Prostate gland (tissue), 2 donors: ENCODE measurements at regions not wholly inside any gene's neighbourhood (a gene's known extent, or its start where the extent isn't known, plus 50 kb on each side); places are given as distances from the start of the nearest gene placed in this dataset.

Experiments
- DNase-seq: peaks from one replicate; pipeline ENCODE4 v3.0.0-alpha.2; 2019; ENCODE audit warnings: low spot score
- H3K27ac ChIP-seq, 2 donors: fragments of 200-600 bp; sonication (generic); 2 replicates each; pipeline ENCODE4 v1.5.1; 2017 to 2019
- H3K27me3 ChIP-seq: fragments of 200-600 bp; sonication (generic); replicated peaks from 2 replicates; pipeline ENCODE4 v1.5.1; 2019; ENCODE audit not compliant: insufficient read depth
- H3K36me3 ChIP-seq, 2 donors: fragments of 200-600 bp; sonication (generic); 1 replicate in 1 of 2; 2 replicates in 1 of 2; pipeline versions ENCODE4 v1.5.1 to v1.8.1; 2017 to 2019
- H3K4me1 ChIP-seq: fragments of 200-600 bp; sonication (generic); replicated peaks from 2 replicates; pipeline ENCODE4 v1.5.1; 2019
- H3K4me3 ChIP-seq, 2 donors: fragments of 200-600 bp; sonication (generic); 2 replicates each; pipeline ENCODE4 v1.5.1; 2017 to 2019
- H3K9me3 ChIP-seq: fragments of 200-600 bp; sonication (generic); 2 replicates; pipeline ENCODE4 v1.5.1; 2017
- POLR2A ChIP-seq: fragments of 450-650 bp; IDR thresholded peaks from one replicate; pipeline ENCODE4 v1.6.1; 2016; ENCODE audit warnings: antibody characterized with exemption, mild to moderate bottlenecking
- POLR2AphosphoS5 ChIP-seq: sonication (generic); formaldehyde crosslinking; IDR thresholded peaks from one replicate; pipeline ENCODE4 v1.6.1; 2017; ENCODE audit warnings: antibody characterized with exemption
- WGBS: methylation state at CpG from one replicate; pipeline ENCODE4 v1.1.5; 2018; 5-methylcytosine and 5-hydroxymethylcytosine counted together
- intact Hi-C: fragments of 100-400 bp; cut with DNase I; formaldehyde crosslinking; loops from one replicate; pipeline ENCODE4 v1.14.2; 2022
- TF ChIP-seq, protein P1 (sequence below), 4 experiments: fragments of 200-600 bp in 2 of 4; fragments of 450-650 bp in 2 of 4; sonication (generic) in 2 of 4; IDR thresholded peaks; 1 replicate in 3 of 4; 2 replicates in 1 of 4; pipeline ENCODE4 v1.5.1; 2016 to 2019; ENCODE audit warnings: antibody characterized with exemption in 4 of 4, mild to moderate bottlenecking in 2 of 4, moderate library complexity in 2 of 4

DNA sequence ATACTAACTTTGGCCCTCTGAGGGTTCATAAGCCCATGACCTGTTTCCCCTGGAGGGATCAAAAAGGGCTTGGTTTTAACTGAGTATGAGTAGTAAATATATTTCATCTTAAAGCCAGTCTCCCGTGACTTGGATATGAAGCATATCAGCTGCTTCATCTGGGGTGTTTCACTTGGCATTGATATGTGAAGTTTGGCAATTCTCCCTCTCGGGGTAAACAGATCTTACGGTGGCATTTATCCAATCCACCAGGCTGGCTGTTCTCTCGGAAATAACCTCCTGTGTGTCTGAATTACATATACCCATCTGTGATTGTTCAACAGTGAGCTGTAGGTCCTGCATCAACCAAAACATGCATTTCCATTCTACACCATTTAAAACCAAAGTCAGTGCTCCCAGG is 130.7 kb downstream of the ADAM29 start:
- intact Hi-C loops: no loop called here
- no peak for DNase-seq
- no peaks in the 10 kb centered on the region for H3K9me3 ChIP-seq
- H3K36me3 ChIP-seq: no peaks in the 10 kb centered on the region
- H3K27ac ChIP-seq: no peak overlapping the region
- no peaks in the 10 kb centered on the region for H3K27me3 ChIP-seq
- H3K4me1 ChIP-seq: no peaks in the 10 kb centered on the region
- H3K4me3 ChIP-seq: no peak overlapping the region
- no peak for TF ChIP-seq POLR2A
- TF ChIP-seq, protein P1, sequence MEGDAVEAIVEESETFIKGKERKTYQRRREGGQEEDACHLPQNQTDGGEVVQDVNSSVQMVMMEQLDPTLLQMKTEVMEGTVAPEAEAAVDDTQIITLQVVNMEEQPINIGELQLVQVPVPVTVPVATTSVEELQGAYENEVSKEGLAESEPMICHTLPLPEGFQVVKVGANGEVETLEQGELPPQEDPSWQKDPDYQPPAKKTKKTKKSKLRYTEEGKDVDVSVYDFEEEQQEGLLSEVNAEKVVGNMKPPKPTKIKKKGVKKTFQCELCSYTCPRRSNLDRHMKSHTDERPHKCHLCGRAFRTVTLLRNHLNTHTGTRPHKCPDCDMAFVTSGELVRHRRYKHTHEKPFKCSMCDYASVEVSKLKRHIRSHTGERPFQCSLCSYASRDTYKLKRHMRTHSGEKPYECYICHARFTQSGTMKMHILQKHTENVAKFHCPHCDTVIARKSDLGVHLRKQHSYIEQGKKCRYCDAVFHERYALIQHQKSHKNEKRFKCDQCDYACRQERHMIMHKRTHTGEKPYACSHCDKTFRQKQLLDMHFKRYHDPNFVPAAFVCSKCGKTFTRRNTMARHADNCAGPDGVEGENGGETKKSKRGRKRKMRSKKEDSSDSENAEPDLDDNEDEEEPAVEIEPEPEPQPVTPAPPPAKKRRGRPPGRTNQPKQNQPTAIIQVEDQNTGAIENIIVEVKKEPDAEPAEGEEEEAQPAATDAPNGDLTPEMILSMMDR (IDR thresholded peaks at IDR 0.05): no peak
- no peak for TF ChIP-seq POLR2AphosphoS5
- WGBS: 55% methylated on average over 4 of the region's 4 CpGs

DNA sequence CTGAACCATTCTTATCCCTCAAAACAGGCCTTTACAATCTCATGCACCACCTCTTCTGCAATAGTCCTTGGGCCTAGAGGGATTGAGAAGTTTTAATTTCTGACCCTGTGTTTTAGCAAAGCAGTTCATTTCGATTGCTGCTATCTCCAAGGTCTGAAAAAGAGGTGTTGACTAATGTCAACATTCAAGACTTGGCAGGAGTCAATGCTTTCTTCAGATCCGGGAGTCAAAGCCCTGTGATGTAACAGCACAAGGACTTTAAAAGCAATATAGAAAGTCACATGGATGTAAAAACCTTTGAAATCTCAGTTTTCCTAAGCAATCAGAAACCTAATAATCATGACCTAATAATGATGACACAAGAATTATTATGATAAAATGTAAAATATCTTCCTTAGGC is 133.8 kb downstream of the ADAM29 start:
- intact Hi-C loops: no loop called here
- no peak for DNase-seq

DNA sequence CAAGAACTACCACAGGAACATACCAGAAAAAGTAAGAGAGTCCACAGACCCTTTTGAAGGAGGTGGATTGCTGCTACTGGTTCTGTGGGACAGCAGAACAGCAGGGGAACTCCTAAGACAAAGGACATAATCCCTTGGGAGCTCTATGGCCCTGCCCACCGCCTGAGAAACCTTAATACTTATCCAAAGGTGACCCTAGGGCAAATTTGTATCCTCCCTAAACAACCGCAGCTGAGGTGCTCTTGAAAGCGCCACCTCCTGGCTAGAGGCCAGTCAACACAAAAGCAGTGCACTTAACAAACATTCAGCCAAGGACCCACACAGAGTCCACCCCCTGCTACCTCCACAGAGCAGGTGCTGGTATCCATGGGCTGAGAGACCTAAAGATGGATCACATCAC is 136.8 kb downstream of the ADAM29 start:
- no peak for TF ChIP-seq POLR2A
- TF ChIP-seq, protein P1 (IDR thresholded peaks at IDR 0.05): no peak
- TF ChIP-seq POLR2AphosphoS5: no peak
- 75% methylated on average over 3 of the region's 3 CpGs for WGBS
- H3K4me3 ChIP-seq: no peak overlapping the region
- intact Hi-C loops: no loop called here
- no peaks in the 10 kb centered on the region for H3K9me3 ChIP-seq
- no peak for DNase-seq
- H3K4me1 ChIP-seq: no peaks in the 10 kb centered on the region
- H3K27me3 ChIP-seq: no peaks in the 10 kb centered on the region
- H3K27ac ChIP-seq: no peak overlapping the region
- no peaks in the 10 kb centered on the region for H3K36me3 ChIP-seq

More for the DNA sequence above, 133.8 kb downstream of the ADAM29 start:
- TF ChIP-seq, protein P1 (IDR thresholded peaks at IDR 0.05): no peak
- no peak for TF ChIP-seq POLR2AphosphoS5
- TF ChIP-seq POLR2A: no peak
- Histone ChIP-seq H3K9me3 (no peaks in the 10 kb centered on the region), H3K27ac (no peak overlapping the region), H3K4me3 (no peak overlapping the region), H3K27me3 (no peaks in the 10 kb centered on the region), H3K4me1 (no peaks in the 10 kb centered on the region), H3K36me3 (no peaks in the 10 kb centered on the region)
- 70% methylated on average over 2 of the region's 2 CpGs for whole genome bisulfite sequencing

DNA sequence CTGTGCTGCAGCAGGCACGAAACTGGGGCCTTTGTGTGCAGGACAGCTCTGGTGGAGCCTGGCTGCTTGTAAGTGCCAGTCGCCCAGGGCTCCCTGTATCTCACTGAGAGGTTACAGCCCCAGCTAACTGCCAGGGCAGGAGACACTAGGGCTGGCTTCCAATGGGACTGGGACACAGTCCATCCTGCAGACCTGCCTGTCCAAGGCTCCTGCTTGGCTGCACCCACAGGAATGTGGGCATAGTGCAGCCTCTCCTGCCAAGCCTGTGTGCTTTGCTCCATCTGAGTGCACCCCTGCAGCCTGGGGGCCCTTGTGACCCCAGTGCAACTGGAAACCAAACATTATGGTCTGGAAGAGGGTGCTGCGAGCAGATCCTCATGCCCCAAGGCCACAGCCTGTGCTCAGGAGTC is 144.0 kb downstream of the ADAM29 start:
- no peak overlapping the region for H3K27ac ChIP-seq
- no peak overlapping the region for H3K4me3 ChIP-seq
- H3K4me1 ChIP-seq: no peaks in the 10 kb centered on the region
- no peaks in the 10 kb centered on the region for H3K9me3 ChIP-seq
- no peaks in the 10 kb centered on the region for H3K27me3 ChIP-seq
- H3K36me3 ChIP-seq: no peaks in the 10 kb centered on the region
- 88% methylated on average over 3 of the region's 3 CpGs for WGBS
- TF ChIP-seq, protein P1 (IDR thresholded peaks at IDR 0.05): no peak
- TF ChIP-seq POLR2A (no peak), POLR2AphosphoS5 (no peak)
- no peak for DNase-seq
- intact Hi-C loops: no loop called here

DNA sequence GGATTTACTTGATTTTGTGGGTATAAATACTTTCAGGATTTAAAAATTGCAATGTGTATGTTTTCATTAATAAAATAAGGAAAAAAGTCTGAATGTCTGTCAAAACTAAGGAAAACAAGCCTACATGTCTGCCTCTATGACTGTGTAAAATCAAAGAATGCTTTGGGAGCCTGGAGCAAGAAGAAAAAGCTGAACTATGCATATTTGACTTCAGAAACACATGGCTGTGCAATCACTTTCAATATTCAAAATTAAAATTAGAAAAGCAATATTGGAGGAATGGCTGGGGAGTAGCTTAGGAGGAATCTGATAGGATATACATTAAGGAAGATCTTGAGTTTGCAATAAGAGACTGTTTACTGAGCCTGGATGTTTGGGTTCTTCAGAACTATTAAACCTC is 147.1 kb downstream of the ADAM29 start:
- Histone ChIP-seq H3K9me3 (no peaks in the 10 kb centered on the region), H3K36me3 (no peaks in the 10 kb centered on the region), H3K27ac (no peak overlapping the region), H3K4me1 (no peaks in the 10 kb centered on the region), H3K27me3 (no peaks in the 10 kb centered on the region), H3K4me3 (no peak overlapping the region)
- no peak for TF ChIP-seq POLR2A
- TF ChIP-seq POLR2AphosphoS5: no peak
- TF ChIP-seq, protein P1 (IDR thresholded peaks at IDR 0.05): no peak
- intact Hi-C loops: no loop called here
- no peak for DNase-seq
